ENCODE measurements at regions not wholly inside any gene's neighbourhood (a gene's known extent, or its start where the extent isn't known, plus 50 kb on each side); places are given as distances from the start of the nearest gene placed in this dataset.

- no peak for TF ChIP-seq CTCF (conservative IDR thresholded peaks at IDR 0.05; ENCODE audit: low read depth, low read length)
- no peak for TF ChIP-seq EZH2 (IDR thresholded peaks at IDR 0.05; ENCODE audit: borderline replicate concordance, low read depth, low read length, poor library complexity, severe bottlenecking)
Measured at GRCh38 chr13:89214185-89214584, 1543.0 kb downstream of the SLITRK5 start.

Measured in A673 (cell line).